NCI-H526 (cell line): ENCODE measurements at regions not wholly inside any gene's neighbourhood (a gene's known extent, or its start where the extent isn't known, plus 50 kb on each side); places are given as distances from the start of the nearest gene placed in this dataset.
A peak's percentile ranks its signal among the peaks of the same experiment; 100 is the strongest.

ENCODE experiments used
- DNase-seq, 2 experiments: peaks; one replicate each; lab custom pipeline; 2025; lab: John Stamatoyannopoulos, UW

GRCh38 chr17:79444198-79444597 is 166.7 kb downstream of the RBFOX3 start:
- DNase-seq = no peak

GRCh38 chr17:79443026-79443425 is 167.8 kb downstream of the RBFOX3 start:
- DNase-seq = no peak

- no peak for DNase-seq
These were observed 169.3 kb downstream of the RBFOX3 start for GRCh38 chr17:79441356-79442160.

GRCh38 chr17:79440251-79440650 is 170.6 kb downstream of the RBFOX3 start:
- no peak for DNase-seq

GRCh38 chr17:79439493-79439892 is 171.4 kb downstream of the RBFOX3 start:
- no peak for DNase-seq

GRCh38 chr17:79438546-79439334 is 172.1 kb downstream of the RBFOX3 start:
- peak in 1 of 2 experiments; percentile 41 for DNase-seq

- no peak for DNase-seq
These were observed 172.8 kb downstream of the RBFOX3 start for GRCh38 chr17:79438058-79438457.

GRCh38 chr17:79437081-79437480 is 173.8 kb downstream of the RBFOX3 start:
- DNase-seq = no peak

GRCh38 chr17:79435962-79436361 is 174.9 kb downstream of the RBFOX3 start:
- no peak for DNase-seq

GRCh38 chr17:79435296-79435695 is 175.6 kb downstream of the RBFOX3 start:
- no peak for DNase-seq

- DNase-seq = no peak
These were observed 176.6 kb downstream of the RBFOX3 start for GRCh38 chr17:79434215-79434614.

GRCh38 chr17:79433379-79433778 is 177.5 kb downstream of the RBFOX3 start:
- DNase-seq = peak in 1 of 2 experiments; percentile 29

- no peak for DNase-seq
These were observed 179.7 kb downstream of the RBFOX3 start for GRCh38 chr17:79431175-79431574.

GRCh38 chr17:79429864-79430494 is 180.9 kb downstream of the RBFOX3 start:
- no peak for DNase-seq

- DNase-seq = no peak
These were observed 181.9 kb downstream of the RBFOX3 start for GRCh38 chr17:79428988-79429387.

- DNase-seq = no peak
These were observed 183.0 kb downstream of the RBFOX3 start for GRCh38 chr17:79427621-79428539.

- DNase-seq = no peak
These were observed 185.2 kb downstream of the RBFOX3 start for GRCh38 chr17:79425686-79426085.

GRCh38 chr17:79424471-79425185 is 186.2 kb downstream of the RBFOX3 start:
- no peak for DNase-seq

GRCh38 chr17:79423811-79424465 is 186.9 kb downstream of the RBFOX3 start:
- no peak for DNase-seq

- no peak for DNase-seq
These were observed 188.6 kb downstream of the RBFOX3 start for GRCh38 chr17:79422236-79422635.
